Stimulated activated CD8-positive, alpha-beta memory T cell treated with anti-CD3 and anti-CD28 coated beads, Interleukin-7, amount 100 ng/mL, for 48 hours (primary cell): ENCODE measurements at regions not wholly inside any gene's neighbourhood (a gene's known extent, or its start where the extent isn't known, plus 50 kb on each side); places are given as distances from the start of the nearest gene placed in this dataset.
A peak's percentile ranks its signal among the peaks of the same experiment; 100 is the strongest.
"Not testable (repeated sequence)": the region's sequence is repeated elsewhere in the genome, so short reads cannot be mapped to it uniquely, and the experiment has no call there.

Experiments
- DNase-seq, 2 donors: peaks; one replicate each; pipeline ENCODE4 v3.0.0-alpha.2; 2020; ENCODE audit warnings: low read depth in 1 of 2; ENCODE audit errors: extremely low read depth in 1 of 2

- DNase-seq, result no peak
Measured at GRCh38 chr7:101740981-101741725, 76.3 kb upstream of the CUX1 start.

- DNase-seq, result peak; percentile 13
Measured at GRCh38 chr7:101743241-101743994, 74.0 kb upstream of the CUX1 start.

- DNase-seq, result no peak
Measured at GRCh38 chr7:101743995-101744360, 73.4 kb upstream of the CUX1 start.

GRCh38 chr7:101744588-101744987, 72.8 kb upstream of the CUX1 start:
- no peak for DNase-seq

GRCh38 chr7:101746314-101746713, 71.1 kb upstream of the CUX1 start:
- no peak for DNase-seq

GRCh38 chr7:101747053-101747878, 70.2 kb upstream of the CUX1 start:
- DNase-seq, result no peak

- no peak for DNase-seq
Measured at GRCh38 chr7:101747879-101748345, 69.5 kb upstream of the CUX1 start.

GRCh38 chr7:101749891-101750290, 67.5 kb upstream of the CUX1 start:
- DNase-seq, result no peak

GRCh38 chr7:101753316-101753715, 64.1 kb upstream of the CUX1 start:
- DNase-seq, result no peak

- DNase-seq, result no peak
Measured at GRCh38 chr7:101754424-101755159, 62.8 kb upstream of the CUX1 start.

- no peak for DNase-seq
Measured at GRCh38 chr7:101757879-101758278, 59.5 kb upstream of the CUX1 start.

- DNase-seq, result not testable (repeated sequence)
Measured at GRCh38 chr7:101758519-101758918, 58.9 kb upstream of the CUX1 start.

GRCh38 chr7:101764221-101764620, 53.2 kb upstream of the CUX1 start:
- DNase-seq, result no peak

GRCh38 chr7:101767544-101767943, 49.9 kb upstream of the CUX1 start:
- no peak for DNase-seq
